ENCODE measurements at regions not wholly inside any gene's neighbourhood (a gene's known extent, or its start where the extent isn't known, plus 50 kb on each side); places are given as distances from the start of the nearest gene placed in this dataset.

DNA sequence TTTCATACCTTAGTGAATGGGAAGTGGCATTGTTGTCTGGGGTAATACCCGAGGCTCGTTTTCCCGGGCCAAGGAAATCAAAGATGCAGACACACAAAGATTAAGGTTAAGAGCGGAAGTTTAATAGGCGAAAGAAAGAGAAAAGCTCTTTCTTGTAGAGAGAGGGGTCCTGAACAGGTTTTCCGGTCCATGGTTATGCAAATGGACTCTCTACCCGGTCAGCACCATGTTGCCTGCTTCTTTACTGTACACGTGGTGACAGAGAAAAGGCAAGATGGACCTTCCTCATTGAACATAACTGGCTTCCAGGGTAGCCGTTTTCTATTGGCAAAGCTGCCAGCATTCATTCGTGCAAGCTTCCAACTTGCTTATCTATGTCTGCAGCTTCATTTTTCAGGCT lies 2063.5 kb downstream of the SUCLG1 start:
- Histone ChIP-seq H4K20me1 (ENCODE audit: control insufficient read depth, extremely low read depth, insufficient read depth, low read length) (no peaks in the 10 kb centered on the region), H3K4me1 (ENCODE audit: control insufficient read depth, extremely low read depth, insufficient read depth, low read length) (no peaks in the 10 kb centered on the region), H3K36me3 (ENCODE audit: control insufficient read depth, insufficient read depth, low read length) (no peaks in the 10 kb centered on the region), H2AFZ (ENCODE audit: low read length) (no peak overlapping the region), H3K27ac (ENCODE audit: insufficient read depth, low read length) (no peak overlapping the region), H3K4me3 (replicated peaks in 1 of 4; ENCODE audit: control extremely low read depth in 1 of 4, insufficient read depth in 1 of 4, low read depth in 3 of 4, low read length in 4 of 4) (no peak overlapping the region), H3K4me2 (ENCODE audit: extremely low read depth, insufficient read depth, low read length) (no peak overlapping the region), H3K9me3 (ENCODE audit: control insufficient read depth, insufficient read depth, low read depth, low read length) (no peaks in the 10 kb centered on the region), H3K79me2 (ENCODE audit: control insufficient read depth, insufficient read depth, low read length) (no peaks in the 10 kb centered on the region), H3K9ac (ENCODE audit: insufficient read depth, low read length) (no peak overlapping the region), H3K27me3 (ENCODE audit: control insufficient read depth, insufficient read depth, low read length) (no peaks in the 10 kb centered on the region)
- DNase-seq (ENCODE audit: low read depth in 2 of 2), result no peak
- TF ChIP-seq, protein P1, sequence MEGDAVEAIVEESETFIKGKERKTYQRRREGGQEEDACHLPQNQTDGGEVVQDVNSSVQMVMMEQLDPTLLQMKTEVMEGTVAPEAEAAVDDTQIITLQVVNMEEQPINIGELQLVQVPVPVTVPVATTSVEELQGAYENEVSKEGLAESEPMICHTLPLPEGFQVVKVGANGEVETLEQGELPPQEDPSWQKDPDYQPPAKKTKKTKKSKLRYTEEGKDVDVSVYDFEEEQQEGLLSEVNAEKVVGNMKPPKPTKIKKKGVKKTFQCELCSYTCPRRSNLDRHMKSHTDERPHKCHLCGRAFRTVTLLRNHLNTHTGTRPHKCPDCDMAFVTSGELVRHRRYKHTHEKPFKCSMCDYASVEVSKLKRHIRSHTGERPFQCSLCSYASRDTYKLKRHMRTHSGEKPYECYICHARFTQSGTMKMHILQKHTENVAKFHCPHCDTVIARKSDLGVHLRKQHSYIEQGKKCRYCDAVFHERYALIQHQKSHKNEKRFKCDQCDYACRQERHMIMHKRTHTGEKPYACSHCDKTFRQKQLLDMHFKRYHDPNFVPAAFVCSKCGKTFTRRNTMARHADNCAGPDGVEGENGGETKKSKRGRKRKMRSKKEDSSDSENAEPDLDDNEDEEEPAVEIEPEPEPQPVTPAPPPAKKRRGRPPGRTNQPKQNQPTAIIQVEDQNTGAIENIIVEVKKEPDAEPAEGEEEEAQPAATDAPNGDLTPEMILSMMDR (conservative IDR thresholded peaks at IDR 0.05 in 1 of 2, IDR thresholded peaks at IDR 0.05 in 1 of 2; ENCODE audit: low read depth in 1 of 2, low read length in 2 of 2), result no peak
- TF ChIP-seq EZH2 (IDR thresholded peaks at IDR 0.05; ENCODE audit: low read length, missing control alignments), result no peak

DNA sequence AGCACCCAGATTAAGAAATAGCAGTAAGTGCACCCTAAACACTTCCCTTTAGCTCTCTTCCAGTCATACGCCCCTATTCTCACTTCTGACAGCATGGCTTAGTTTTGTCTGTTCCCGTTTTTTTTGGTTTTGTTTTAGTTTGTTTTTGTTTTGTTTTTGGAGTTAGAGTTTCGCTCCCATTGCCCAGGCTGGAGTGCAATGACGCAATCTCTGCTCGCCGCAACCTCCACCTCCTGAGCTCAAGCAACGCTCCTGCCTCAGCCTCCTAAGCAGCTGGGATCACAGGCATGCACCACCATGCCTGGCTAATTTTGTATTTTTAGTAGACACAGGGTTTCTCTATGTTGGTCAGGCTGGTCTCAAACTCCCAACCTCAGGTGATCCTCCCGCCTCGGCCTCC lies 2067.7 kb downstream of the SUCLG1 start:
- no peaks in the 10 kb centered on the region for H4K20me1 ChIP-seq (ENCODE audit: control insufficient read depth, extremely low read depth, insufficient read depth, low read length)
- H3K4me3 ChIP-seq (replicated peaks in 1 of 4; ENCODE audit: control extremely low read depth in 1 of 4, insufficient read depth in 1 of 4, low read depth in 3 of 4, low read length in 4 of 4), result no peak overlapping the region
- H3K27me3 ChIP-seq (ENCODE audit: control insufficient read depth, insufficient read depth, low read length), result no peaks in the 10 kb centered on the region
- H2AFZ ChIP-seq (ENCODE audit: low read length), result no peak overlapping the region
- H3K4me2 ChIP-seq (ENCODE audit: extremely low read depth, insufficient read depth, low read length), result no peak overlapping the region
- DNase-seq (ENCODE audit: low read depth in 2 of 2), result no peak
- no peaks in the 10 kb centered on the region for H3K9me3 ChIP-seq (ENCODE audit: control insufficient read depth, insufficient read depth, low read depth, low read length)
- no peak overlapping the region for H3K27ac ChIP-seq (ENCODE audit: insufficient read depth, low read length)
- H3K79me2 ChIP-seq (ENCODE audit: control insufficient read depth, insufficient read depth, low read length), result no peaks in the 10 kb centered on the region
- TF ChIP-seq, protein P1 (conservative IDR thresholded peaks at IDR 0.05 in 1 of 2, IDR thresholded peaks at IDR 0.05 in 1 of 2; ENCODE audit: low read depth in 1 of 2, low read length in 2 of 2), result no peak
- no peak for TF ChIP-seq EZH2 (IDR thresholded peaks at IDR 0.05; ENCODE audit: low read length, missing control alignments)
- H3K4me1 ChIP-seq (ENCODE audit: control insufficient read depth, extremely low read depth, insufficient read depth, low read length), result no peaks in the 10 kb centered on the region
- H3K9ac ChIP-seq (ENCODE audit: insufficient read depth, low read length), result no peak overlapping the region
- H3K36me3 ChIP-seq (ENCODE audit: control insufficient read depth, insufficient read depth, low read length), result no peaks in the 10 kb centered on the region

DNA sequence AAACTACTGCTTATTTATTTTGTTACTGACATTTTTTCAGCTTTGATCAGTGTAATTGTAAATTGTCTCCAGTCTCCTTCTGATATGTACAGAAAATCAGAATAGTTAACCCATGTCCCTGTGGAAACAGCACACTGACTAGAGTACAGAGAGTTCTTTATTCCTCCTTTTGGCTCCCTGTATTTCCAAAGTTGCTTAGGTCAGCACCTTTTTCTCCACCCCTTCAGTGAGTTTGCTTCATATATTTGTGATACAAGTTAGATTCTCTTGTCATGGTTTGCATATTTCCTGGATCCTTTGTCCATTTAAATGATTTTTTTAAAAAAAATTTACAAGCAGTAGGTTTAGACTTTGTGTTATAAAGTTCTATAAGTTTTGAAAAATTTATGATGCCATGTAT lies 2051.1 kb upstream of the LRRTM1 start:
- TF ChIP-seq, protein P1 (conservative IDR thresholded peaks at IDR 0.05 in 1 of 2, IDR thresholded peaks at IDR 0.05 in 1 of 2; ENCODE audit: low read depth in 1 of 2, low read length in 2 of 2), result no peak
- TF ChIP-seq EZH2 (IDR thresholded peaks at IDR 0.05; ENCODE audit: low read length, missing control alignments), result no peak
- no peak overlapping the region for H3K4me2 ChIP-seq (ENCODE audit: extremely low read depth, insufficient read depth, low read length)
- no peak overlapping the region for H3K4me3 ChIP-seq (replicated peaks in 1 of 4; ENCODE audit: control extremely low read depth in 1 of 4, insufficient read depth in 1 of 4, low read depth in 3 of 4, low read length in 4 of 4)
- H3K27ac ChIP-seq (ENCODE audit: insufficient read depth, low read length), result no peak overlapping the region
- no peaks in the 10 kb centered on the region for H3K4me1 ChIP-seq (ENCODE audit: control insufficient read depth, extremely low read depth, insufficient read depth, low read length)
- H2AFZ ChIP-seq (ENCODE audit: low read length), result no peak overlapping the region
- no peaks in the 10 kb centered on the region for H3K27me3 ChIP-seq (ENCODE audit: control insufficient read depth, insufficient read depth, low read length)
- no peak for DNase-seq (ENCODE audit: low read depth in 2 of 2)
- H3K9me3 ChIP-seq (ENCODE audit: control insufficient read depth, insufficient read depth, low read depth, low read length), result no peaks in the 10 kb centered on the region
- H3K9ac ChIP-seq (ENCODE audit: insufficient read depth, low read length), result no peak overlapping the region
- H3K79me2 ChIP-seq (ENCODE audit: control insufficient read depth, insufficient read depth, low read length), result no peaks in the 10 kb centered on the region
- no peaks in the 10 kb centered on the region for H4K20me1 ChIP-seq (ENCODE audit: control insufficient read depth, extremely low read depth, insufficient read depth, low read length)
- H3K36me3 ChIP-seq (ENCODE audit: control insufficient read depth, insufficient read depth, low read length), result no peaks in the 10 kb centered on the region

Measured in fibroblast of lung (primary cell).